SKM-1 treated with dmso at 0.1 percent for 144 hours (cell line): ENCODE measurements at regions not wholly inside any gene's neighbourhood (a gene's known extent, or its start where the extent isn't known, plus 50 kb on each side); places are given as distances from the start of the nearest gene placed in this dataset.
A peak's percentile ranks its signal among the peaks of the same experiment; 100 is the strongest.

Experiments used
- DNase-seq: peaks from one replicate; lab custom pipeline; 2025; ENCODE audit not compliant: unreplicated experiment; lab: John Stamatoyannopoulos, UW

- DNase-seq, result no peak
These were observed 1080.4 kb upstream of the INTU start for GRCh38 chr4:126552321-126552720.

GRCh38 chr4:126553248-126553647, 1079.5 kb upstream of the INTU start:
- no peak for DNase-seq

- DNase-seq, result no peak
These were observed 1074.2 kb upstream of the INTU start for GRCh38 chr4:126558596-126558995.

GRCh38 chr4:126559961-126560360, 1072.8 kb upstream of the INTU start:
- no peak for DNase-seq

- no peak for DNase-seq
These were observed 1072.0 kb upstream of the INTU start for GRCh38 chr4:126560794-126561193.

- no peak for DNase-seq
These were observed 1069.4 kb upstream of the INTU start for GRCh38 chr4:126563389-126563788.

- no peak for DNase-seq
These were observed 1068.4 kb upstream of the INTU start for GRCh38 chr4:126564283-126564854.

- no peak for DNase-seq
These were observed 1063.8 kb upstream of the INTU start for GRCh38 chr4:126568652-126569570.

- no peak for DNase-seq
These were observed 1060.5 kb upstream of the INTU start for GRCh38 chr4:126572264-126572663.

GRCh38 chr4:126582737-126583136, 1050.0 kb upstream of the INTU start:
- no peak for DNase-seq

- DNase-seq, result peak; percentile 26
These were observed 1049.2 kb upstream of the INTU start for GRCh38 chr4:126583509-126583908.

- no peak for DNase-seq
These were observed 1041.2 kb upstream of the INTU start for GRCh38 chr4:126591583-126591982.

GRCh38 chr4:126592088-126592487, 1040.7 kb upstream of the INTU start:
- DNase-seq, result no peak

GRCh38 chr4:126593626-126594025, 1039.1 kb upstream of the INTU start:
- DNase-seq, result no peak

- DNase-seq, result no peak
These were observed 1037.1 kb upstream of the INTU start for GRCh38 chr4:126595643-126596042.

GRCh38 chr4:126599746-126600145, 1033.0 kb upstream of the INTU start:
- DNase-seq, result no peak

GRCh38 chr4:126603210-126603609, 1029.5 kb upstream of the INTU start:
- DNase-seq, result no peak

GRCh38 chr4:126603825-126604224, 1028.9 kb upstream of the INTU start:
- no peak for DNase-seq

GRCh38 chr4:126604268-126604867, 1028.4 kb upstream of the INTU start:
- peak; percentile 6 for DNase-seq

- no peak for DNase-seq
These were observed 1021.8 kb upstream of the INTU start for GRCh38 chr4:126610933-126611332.

GRCh38 chr4:126611900-126612299, 1020.9 kb upstream of the INTU start:
- DNase-seq, result no peak

- no peak for DNase-seq
These were observed 1018.4 kb upstream of the INTU start for GRCh38 chr4:126614356-126614855.
